GM19238 (cell line): ENCODE measurements at regions not wholly inside any gene's neighbourhood (a gene's known extent, or its start where the extent isn't known, plus 50 kb on each side); places are given as distances from the start of the nearest gene placed in this dataset.
"Not testable (repeated sequence)": the region's sequence is repeated elsewhere in the genome, so short reads cannot be mapped to it uniquely, and the experiment has no call there.

ENCODE experiments used
- DNase-seq: peaks from one replicate; pipeline ENCODE4 v3.0.0; 2011; ENCODE audit warnings: low spot score; ENCODE audit not compliant: insufficient read length

DNA sequence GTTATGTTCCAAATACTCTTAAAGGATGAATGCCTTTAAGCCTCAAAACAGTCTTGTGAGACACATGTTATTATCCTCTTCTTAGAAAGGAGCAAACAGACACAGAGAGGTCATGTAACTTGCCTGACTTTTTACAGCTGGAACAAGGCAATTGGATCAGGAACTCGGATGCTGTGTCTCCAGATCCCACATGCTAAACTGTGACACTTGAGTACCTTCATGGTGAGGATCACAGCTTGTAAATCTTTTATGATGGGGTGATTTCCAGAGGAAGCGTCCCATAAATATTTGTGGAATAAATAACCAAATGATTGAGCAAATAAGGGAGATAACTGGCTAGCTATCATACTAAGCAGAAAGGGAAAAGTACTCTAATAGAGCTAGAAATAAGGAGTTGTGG lies 171.2 kb downstream of the C11orf91 start:
- DNase-seq: no peak

DNA sequence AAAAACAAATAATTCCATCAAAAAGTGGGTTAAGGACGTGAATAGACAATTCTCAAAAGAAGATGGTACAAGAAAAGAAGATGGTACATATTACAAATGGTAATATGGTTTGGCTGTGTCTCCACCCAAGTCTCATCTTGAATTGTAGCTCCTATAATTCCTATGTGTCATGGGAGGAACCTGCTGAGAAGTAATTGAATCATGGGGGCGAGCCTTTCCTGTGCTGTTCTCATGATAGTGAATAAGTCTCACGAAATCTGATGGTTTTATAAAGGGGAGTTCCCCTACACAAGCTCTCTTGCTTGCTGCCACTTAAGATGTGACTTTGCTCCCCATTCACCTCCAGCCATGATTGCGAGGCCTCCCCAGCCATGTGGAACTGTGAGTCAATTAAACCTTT lies 172.9 kb downstream of the C11orf91 start:
- DNase-seq: not testable (repeated sequence)

DNA sequence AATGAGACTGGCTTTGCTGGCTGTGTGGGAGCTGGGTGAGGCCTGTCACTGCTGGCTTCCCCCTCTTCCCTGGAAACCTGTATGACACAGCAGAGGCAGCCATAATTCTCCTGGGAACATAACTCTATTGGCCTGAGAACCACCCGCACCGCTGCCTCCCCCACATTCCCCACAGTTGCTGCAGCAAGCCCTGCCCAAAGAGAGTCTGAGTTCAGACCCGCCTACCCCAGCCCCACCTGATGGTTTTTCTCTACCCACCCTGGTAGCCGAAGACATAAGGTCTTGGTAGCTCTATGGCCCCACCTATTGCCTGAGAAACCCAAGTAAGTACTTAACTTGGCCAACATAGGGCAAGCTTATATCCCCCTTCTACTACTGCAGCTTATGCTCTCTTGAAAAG lies 174.8 kb downstream of the C11orf91 start:
- no peak for DNase-seq

DNA sequence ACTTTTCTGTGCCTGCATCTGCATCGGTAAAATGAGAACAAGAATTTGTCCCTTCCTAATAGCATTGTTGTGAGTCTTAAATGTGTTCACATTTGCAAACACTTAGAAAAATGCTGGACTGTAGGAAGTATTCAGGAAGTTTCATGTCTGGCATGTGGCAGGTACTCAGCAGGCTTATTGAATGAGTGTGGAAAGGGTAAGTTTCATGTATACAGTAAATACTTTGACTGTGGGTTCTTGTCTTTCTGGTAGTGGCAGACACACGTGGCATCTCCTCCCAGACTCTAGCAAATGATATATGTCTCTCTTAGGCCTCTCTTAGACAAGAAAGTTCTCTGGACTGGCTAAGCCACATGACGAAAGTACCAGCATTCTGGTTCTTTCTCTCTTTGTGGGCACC lies 179.2 kb downstream of the C11orf91 start:
- DNase-seq: no peak

DNA sequence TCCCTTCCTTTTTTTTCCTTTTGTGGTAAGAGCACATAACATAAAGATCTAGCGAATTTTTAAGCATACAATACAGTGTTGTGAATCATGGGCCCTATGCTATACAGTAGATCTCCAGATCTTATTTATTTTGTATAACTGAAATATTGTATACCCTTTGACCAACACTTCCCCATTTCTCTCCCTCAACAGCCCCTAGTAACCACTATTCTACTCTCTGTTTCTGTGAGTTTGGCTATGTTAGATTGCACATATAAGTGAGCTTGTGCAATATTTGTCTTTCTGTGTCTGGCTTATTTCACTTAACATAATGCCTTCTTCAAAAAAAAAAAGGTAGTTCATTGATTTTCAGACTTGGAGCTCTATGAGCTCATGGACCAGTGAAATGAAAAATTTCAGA lies 180.5 kb downstream of the C11orf91 start:
- no peak for DNase-seq

DNA sequence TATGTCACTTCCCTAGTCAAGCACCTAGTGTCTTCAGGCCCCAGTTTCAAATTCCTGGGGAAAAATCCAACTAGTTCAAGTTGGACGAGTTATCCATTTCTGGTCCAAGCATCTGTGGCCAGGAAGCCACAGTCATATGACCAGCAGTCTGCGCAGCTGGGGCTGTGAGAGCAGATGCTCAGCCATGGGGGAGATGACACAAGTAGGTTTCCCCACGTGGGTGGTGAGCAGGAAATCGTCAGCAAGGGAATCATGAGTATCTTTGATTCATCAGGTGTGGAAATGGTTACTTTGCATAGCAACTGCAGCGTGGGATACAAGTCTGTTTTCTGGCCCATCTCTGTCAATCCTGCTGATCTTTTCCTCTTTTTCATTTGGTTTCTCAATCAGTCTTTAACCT lies 185.3 kb downstream of the C11orf91 start:
- no peak for DNase-seq

DNA sequence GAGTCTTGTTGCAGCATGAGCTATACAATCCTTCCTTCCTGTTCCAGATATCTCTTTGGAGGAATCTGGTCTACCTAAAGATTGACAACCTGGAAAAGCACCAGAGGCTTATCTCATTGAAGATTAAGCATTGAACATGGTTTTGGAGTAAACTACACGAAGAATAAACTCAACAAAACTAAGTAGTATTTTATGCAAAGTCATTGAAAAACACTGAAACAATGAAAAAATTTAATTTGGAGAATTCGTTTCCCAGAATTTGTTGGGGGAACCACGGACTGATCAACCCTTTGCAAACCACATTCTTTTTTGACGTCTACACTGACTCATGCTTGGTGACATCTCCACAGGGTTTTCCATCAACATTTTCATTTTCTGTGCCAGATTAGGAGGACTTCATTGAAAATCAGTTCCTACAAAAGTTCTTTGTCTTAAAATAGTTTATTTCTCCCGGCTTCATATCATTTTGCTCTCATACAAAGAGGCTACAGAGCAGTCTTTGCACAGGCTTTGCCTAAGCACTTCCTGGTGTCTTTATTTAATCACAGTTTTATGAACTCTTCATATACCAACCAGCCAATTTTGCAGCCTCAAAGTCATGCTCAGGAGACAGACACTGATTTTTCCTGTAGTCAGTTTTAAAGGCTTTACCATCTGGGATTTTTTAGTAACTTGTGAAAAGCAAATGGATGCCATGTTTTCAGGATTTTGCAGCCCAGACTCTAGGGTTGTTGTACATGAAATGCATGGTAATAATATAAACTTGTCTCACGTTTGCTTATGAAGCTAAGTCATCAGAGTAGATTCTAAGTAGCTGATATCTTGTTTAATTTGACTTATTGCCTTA lies 186.3 kb downstream of the C11orf91 start:
- DNase-seq: no peak

DNA sequence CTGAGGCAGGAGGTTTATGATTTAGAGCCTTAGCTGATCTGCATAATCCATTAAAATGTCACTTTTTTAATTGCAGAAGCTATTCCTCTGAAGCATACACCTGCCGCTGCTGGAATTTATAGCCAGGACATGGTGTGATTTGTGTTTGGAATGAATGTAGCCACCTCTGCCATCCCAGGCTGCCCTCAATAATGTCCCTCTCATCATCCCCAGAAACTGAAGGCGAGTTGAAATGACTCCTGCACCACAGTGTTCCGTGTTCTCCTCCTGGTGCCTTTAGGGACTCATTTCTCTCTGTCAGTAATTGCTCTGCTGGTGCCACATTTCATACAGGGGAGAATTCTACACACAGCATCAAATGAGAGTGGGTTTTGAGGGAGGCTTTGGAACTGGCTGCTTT lies 191.0 kb downstream of the C11orf91 start:
- DNase-seq: no peak

DNA sequence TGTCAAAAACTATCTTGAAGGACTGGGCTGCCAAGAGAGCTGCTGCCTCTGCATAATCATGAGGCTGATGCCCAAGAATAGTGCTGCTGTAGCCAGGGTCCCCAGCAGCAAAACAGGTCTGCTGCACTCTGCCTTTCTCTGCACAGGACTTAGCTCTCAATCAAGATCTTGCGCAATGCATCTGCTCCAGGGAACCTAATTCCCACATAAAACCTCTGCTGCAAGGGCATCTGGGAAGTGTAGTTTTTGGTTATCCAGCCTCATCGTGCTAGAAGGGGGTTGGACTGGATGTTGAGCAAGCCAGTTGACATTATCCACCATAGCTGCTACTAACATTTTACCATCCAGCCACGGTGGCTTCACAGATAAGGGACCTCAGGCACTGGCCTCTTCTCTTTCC lies 192.7 kb downstream of the C11orf91 start:
- no peak for DNase-seq

DNA sequence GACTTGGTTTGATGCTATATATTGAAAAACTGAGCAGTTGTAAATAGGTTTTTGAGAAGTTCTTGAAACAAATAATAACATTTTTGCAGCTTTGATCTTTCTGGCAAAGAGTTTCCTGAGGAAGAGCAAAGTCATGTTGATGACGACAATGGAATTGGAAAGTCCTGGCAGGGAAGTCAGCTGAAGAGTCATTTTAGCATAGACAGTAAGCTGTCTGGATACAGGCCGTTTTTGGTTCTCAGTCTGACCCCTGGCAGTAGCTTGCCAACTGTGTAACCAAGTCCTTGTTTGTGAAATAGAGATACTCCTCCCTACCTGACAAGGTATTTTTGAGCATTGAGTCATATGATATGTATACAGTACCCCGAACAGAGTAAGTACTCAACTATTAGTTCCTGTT lies 193.3 kb downstream of the C11orf91 start:
- no peak for DNase-seq

DNA sequence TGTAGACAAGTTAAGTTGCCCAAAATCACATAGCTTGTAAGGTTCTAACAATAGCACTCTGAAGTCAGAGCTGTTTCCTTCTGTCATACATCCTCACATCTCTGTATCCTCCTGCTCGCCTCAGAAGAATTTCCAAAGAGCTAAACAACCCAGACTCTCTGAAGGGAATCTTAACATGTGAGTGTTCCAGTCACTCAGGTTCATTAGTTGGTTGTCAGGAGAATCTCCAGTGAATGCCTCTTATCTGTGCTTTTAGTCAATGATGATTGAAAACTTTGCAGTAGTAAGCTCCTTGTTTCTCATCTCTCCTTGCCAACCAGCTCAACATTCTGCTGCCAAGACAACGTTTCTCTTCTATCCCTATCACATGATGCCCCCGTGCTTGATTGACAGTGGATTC lies 195.5 kb downstream of the C11orf91 start:
- no peak for DNase-seq

DNA sequence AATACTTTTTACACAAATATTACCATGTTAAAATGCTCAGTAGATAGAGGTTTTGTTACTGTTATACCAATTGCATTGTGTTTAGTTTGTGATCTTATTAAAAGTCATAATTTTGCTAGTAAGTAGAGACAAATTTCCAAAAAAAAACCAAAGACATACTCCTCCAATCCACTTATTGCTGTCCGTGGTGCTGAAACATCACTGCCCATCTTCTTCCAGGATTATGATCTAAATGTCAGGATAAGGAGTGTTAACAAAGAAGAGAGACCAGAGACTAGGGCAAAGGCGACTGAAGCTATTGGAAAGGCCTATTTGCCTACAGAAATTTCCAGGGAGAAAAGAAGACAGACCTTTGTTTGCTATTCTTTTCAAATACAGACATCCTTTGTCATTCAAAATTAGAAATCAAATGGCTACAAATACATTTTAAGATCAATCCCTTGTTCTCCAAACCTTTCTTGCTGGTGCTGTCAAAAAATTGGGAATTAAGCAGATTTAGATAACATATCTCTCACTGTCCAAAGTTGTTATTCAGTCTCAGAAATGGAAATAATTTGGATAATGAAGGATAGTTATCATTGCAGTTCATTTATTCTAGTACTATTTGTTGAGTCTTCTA lies 199.7 kb downstream of the C11orf91 start:
- no peak for DNase-seq

DNA sequence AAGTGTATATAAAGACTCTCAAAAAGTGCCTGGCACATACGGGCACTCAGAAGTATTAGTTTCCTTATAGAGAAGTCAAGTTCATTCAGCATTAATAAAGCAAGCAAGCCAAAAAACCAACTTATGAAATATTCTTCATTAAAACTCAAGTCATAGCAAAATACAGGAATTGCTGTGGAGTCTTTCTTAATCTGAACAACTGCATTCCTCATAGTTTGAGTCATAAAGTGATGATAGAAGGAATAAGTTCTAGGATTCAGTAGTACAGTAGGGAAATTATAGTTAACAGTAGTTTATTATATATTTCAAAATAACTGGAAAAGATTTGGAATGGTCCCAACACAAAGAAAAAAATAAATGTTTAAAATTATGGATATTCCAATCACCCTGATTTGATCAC lies 200.3 kb downstream of the C11orf91 start:
- DNase-seq: no peak

DNA sequence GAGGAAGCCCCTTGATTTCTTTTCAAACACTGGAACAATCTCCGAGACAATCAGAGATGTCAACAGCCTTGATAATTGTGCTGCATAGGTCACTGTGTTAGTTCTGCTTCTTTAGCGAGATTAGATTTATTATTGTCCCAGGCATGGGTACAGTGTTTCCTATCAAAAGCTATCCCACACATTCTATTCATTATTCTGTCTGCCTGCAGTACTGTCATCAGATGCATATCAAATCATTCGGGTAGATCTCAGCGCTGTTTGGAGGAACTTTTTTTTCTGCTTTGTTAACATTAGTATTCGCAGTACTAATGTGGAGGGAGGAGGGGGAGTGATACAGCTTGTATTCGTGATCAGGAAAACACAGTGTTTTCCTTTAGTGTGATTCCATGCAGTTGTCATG lies 208.0 kb downstream of the C11orf91 start:
- no peak for DNase-seq

DNA sequence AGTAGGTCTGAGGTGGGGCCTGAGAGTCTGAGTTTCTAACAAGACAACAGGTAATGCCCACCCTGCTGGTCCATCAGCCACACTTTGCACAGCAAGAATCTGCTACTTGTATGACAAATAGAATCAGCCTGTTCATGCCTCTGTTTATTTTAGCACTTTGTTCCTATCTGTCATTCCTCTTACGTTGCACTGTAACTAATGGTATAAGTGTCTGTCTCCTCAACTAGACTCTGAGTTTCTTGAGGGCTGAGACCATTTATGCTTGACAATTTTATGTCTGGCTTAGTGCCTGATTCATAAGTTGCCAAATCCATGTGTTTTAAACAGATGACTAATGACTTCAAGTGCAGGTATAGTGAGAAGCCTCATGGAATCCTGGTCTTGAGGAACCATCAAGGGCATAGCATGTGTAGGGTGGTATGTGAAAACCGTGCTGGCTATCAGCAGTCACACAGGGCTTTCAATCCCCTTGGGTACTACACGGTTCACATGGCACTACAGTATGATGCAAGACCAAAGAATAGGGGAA lies 209.7 kb downstream of the C11orf91 start:
- no peak for DNase-seq

DNA sequence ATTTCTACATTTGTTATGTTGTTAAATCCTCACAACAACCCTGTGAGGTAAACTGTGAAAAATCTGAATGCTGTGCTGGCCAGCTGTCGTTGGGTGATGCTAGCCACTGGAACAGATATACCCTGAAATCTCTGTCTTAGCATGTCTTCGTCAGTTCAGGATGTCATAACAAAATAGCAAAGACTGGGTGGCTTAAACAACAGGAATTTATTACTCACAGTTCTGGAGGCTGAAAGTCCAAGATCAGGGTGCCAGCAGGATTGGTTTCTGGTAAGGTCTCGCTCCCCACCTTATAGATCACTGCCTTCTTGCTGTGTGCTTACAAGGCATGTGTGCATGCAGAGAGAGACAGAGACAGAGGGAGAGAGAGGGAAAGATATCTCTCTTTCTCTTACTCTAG lies 211.7 kb downstream of the C11orf91 start:
- DNase-seq: no peak

DNA sequence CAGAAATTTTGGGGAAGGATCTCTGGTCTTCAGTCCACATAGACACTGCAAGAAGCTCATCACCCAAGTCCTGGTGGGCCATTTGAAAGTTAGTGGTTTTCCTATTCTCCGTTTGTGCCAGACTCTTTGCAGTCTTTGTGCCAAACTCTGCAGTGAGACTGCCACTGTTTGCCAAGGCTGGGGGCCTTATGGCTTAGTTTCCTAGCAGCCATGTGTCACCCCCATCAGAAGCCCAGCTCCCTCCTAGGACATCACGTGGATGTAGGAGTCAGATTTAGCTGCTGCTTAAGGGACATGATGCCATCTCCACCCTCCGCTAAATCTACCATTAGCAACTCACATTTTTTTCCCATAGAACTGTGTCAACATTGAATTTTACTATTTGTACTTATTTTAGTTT lies 220.0 kb downstream of the C11orf91 start:
- no peak for DNase-seq

DNA sequence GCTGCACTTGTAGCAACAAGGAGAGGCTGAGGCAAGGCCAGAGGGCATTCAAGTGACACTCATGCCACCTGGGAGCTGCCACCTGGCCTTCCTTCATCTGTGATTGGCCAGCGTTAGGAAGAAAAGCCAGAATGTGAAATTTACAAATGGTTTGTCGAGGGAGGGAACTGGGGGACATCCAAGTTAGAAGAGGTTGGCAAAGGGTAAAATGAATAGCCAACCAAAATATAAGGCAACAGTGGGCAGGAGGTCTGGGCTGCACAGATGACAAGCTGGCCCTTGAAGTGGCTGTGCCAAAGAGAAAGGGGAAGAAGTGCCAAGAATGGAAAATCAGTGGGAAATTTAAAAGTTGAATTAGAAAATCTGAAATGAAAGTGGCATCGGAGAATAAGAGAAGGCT lies 221.4 kb downstream of the C11orf91 start:
- no peak for DNase-seq

DNA sequence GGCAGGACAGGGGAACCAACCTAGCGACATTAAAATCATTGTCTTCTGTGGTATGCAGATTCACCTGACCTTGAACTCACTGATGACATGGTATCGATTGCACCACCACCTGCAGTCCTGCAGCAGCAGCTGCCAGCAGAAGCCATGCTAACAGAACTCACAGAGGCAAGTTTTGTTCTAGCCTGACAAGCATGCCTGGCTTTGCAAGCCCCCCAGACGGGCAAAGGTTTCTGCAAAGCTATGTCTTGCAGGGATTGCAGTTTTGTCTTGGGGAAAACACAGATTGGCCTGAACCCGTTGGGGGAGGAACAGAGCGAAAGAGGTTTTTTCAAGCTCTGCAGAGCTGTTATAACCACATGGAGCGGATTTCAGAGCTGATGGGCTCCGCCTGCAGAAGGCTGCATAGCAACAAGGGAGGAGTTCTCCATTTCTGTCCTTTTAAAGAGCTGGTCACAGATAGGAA lies 221.0 kb downstream of the HIPK3 start:
- DNase-seq: no peak

DNA sequence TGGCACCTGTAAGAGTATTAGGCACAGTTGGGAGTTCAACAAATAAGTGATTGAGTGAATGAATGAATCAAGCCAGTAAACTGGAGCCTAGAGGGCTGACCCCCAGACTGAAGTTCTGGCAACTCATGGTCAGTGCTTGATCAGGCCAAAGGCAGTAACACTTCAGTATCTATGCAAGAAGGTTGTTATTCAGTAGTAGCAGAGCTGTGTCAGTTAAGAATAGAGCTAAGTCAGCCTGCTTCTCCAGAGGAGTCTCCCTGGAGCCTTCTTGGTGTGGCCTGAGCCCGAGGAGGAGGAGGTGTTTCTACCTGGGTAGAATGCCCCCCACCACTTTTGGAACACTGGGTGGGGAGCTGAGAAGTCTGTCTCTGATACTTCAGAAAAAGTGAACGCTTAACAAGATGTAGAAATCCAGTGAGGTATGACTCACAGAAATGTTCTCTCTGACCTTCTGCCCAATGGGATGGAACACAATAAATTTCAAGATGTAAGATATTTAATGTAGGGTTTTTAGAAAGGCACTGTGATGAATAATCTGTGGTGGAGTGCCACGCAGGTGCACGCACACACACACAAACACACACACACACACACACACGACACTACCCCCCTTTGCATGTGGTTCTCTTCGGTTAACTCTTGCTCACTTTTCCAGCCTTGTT lies 219.9 kb downstream of the HIPK3 start:
- no peak for DNase-seq

DNA sequence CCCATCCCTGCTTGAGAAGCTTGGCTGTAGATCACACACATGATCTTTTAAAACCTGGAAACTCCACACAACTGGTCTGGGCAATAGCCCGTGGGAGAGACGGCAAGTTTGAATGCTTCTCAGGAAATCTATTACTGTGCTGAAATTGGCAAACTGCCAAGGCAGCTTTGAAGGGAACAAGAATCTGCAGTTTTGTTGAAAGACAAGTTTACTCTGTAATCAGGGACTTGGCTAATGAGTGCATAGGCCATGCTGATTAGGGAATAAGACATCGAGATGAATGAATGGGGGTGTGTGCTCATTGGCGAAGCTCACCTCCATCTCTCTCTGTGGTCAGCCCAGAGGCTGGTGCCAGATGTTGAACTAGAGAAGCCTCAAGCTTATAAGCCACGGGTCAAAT lies 218.8 kb downstream of the HIPK3 start:
- DNase-seq: no peak

DNA sequence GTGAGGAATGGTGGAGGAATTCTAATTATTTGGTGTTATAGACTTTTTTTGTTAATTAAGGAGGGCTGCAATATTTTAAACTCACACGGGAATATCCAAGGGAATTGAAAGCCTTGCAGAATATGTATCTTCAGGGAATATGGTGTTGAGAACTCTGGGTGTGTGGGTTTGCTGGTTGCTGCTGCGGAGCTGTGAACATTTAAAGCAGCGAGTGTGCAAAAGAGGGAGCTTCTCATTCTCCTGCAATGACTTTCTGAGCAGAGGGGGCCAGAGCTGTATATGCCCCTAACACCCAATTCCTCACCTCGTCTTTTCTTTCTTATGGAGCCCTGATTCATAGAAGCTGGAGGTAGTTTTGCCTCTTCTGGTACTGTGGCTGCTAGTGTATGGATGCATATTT lies 217.7 kb downstream of the HIPK3 start:
- DNase-seq: no peak
